Heart left ventricle (tissue), 16 donors: ENCODE measurements at regions not wholly inside any gene's neighbourhood (a gene's known extent, or its start where the extent isn't known, plus 50 kb on each side); places are given as distances from the start of the nearest gene placed in this dataset.

Source experiments
- ATAC-seq, 4 donors: fragments of 200-7000 bp; cut with Tn5 transposase; one replicate each; pipeline ENCODE4 v1.9.1; 2020 to 2022; ENCODE audit warnings: moderate library complexity in 4 of 4, mild to moderate bottlenecking in 3 of 4, moderate number of reproducible peaks in 1 of 4
- DNase-seq, 5 donors: peaks; one replicate each; pipeline ENCODE4 v3.0.0-alpha.2; 2020
- H3K27ac ChIP-seq, 12 donors: fragments of 200-600 bp; sonication (generic) in 4 of 12; one replicate each; pipeline versions ENCODE4 v1.5.0 to v1.8.0; 2016 to 2022; ENCODE audit warnings: mild to moderate bottlenecking in 2 of 12
- H3K27me3 ChIP-seq, 9 donors: fragments of 200-600 bp; sonication (generic) in 2 of 9; one replicate each; pipeline versions ENCODE4 v1.5.1 to v1.8.0; 2016 to 2022; ENCODE audit warnings: mild to moderate bottlenecking in 3 of 9
- H3K36me3 ChIP-seq, 9 donors: fragments of 200-600 bp; sonication (generic) in 2 of 9; one replicate each; pipeline versions ENCODE4 v1.5.0 to v1.8.0; 2018 to 2022; ENCODE audit warnings: mild to moderate bottlenecking in 2 of 9
- H3K4me1 ChIP-seq, 12 donors: fragments of 200-600 bp; sonication (generic) in 4 of 12; one replicate each; pipeline versions ENCODE4 v1.5.0 to v1.8.0; 2016 to 2022; ENCODE audit warnings: mild to moderate bottlenecking in 3 of 12
- H3K4me3 ChIP-seq, 12 donors: fragments of 200-600 bp; sonication (generic) in 4 of 12; one replicate each; pipeline versions ENCODE4 v1.5.0 to v1.8.0; 2017 to 2022; ENCODE audit warnings: mild to moderate bottlenecking in 9 of 12, moderate library complexity in 4 of 12
- H3K9me3 ChIP-seq, 12 donors: fragments of 200-600 bp; sonication (generic) in 4 of 12; one replicate each; pipeline versions ENCODE4 v1.5.0 to v1.8.0; 2016 to 2022; ENCODE audit warnings: mild to moderate bottlenecking in 1 of 12
- CTCF ChIP-seq, 12 donors: fragments of 200-600 bp; sonication (generic) in 4 of 12; IDR thresholded peaks; one replicate each; pipeline versions ENCODE4 v1.5.0 to v1.8.0; 2018 to 2022; ENCODE audit warnings: antibody characterized with exemption in 12 of 12, mild to moderate bottlenecking in 5 of 12
- POLR2A ChIP-seq, 2 donors: fragments of 450-650 bp; IDR thresholded peaks; one replicate each; pipeline ENCODE4 v1.6.1; 2017; ENCODE audit warnings: antibody characterized with exemption in 2 of 2, mild to moderate bottlenecking in 2 of 2, moderate library complexity in 2 of 2
- WGBS, 4 donors: extraction: QIAGEN DNeasy Blood & Tissue Kit in 2 of 4; methylation state at CpG; one replicate each; pipeline versions ENCODE4 v1.1.5 to v1.1.7; 2013 to 2018; 5-methylcytosine and 5-hydroxymethylcytosine counted together
- intact Hi-C, 10 donors: fragments of 100-400 bp; cut with DNase I; formaldehyde crosslinking; loops; one replicate each; pipeline versions ENCODE4 v1.11.1 to v1.14.2; 2022
- donor health status: ischemic (EF 13 %, LVEDD 7.1; RV severe dilation, severe dysfunction).
- donor health status: healthy with polysubstance abuse.
- donor health status: DM: no; HTN: yes; CAD: no.
- donor health status: DM: no; HTN: no; CAD: no.
- donor health status: ischemic (EF 25% LVEDD 6.9; RV normal size, moderate dysfunction).
- donor health status: ischemic (EF 25% LVEDD 5.7; RV mildly dilated, moderate dysfunction).
- donor health status: healthy.
- donor health status: DM: yes; HTN: yes; CAD: no.
- donor health status: ischemic (EF 35%, LVEDD 5.7; RV mildly dilated, moderate dysfunction).
- donor health status: nonischemic (EF 11% LVEDD 7.7; RV severe dilation, severe dysfunction).
- donor health status: DM: yes; HTN: yes; CAD: no.
- donor health status: PGD.
- donor health status: ischemic (EF 29% LVEDD 5.4; RV normal size, mild dysfunction).
- donor health status: nonischemic (EF 23%, LVEDD 6.1; RV moderate dilation, normal function).

- no peak for ATAC-seq
- no peak overlapping the region for H3K27ac ChIP-seq
- intact Hi-C loops, result no loop called here
- TF ChIP-seq CTCF (IDR thresholded peaks at IDR 0.05), result no peak
- TF ChIP-seq POLR2A (IDR thresholded peaks at IDR 0.05), result no peak
- DNase-seq, result no peak
- no peaks in the 10 kb centered on the region for H3K27me3 ChIP-seq
- H3K36me3 ChIP-seq, result no peaks in the 10 kb centered on the region
- H3K4me3 ChIP-seq, result no peak overlapping the region
- WGBS, 4 donors, result 0% methylated on average over 1 of the region's 1 CpG
- H3K9me3 ChIP-seq, result no peaks in the 10 kb centered on the region
- H3K4me1 ChIP-seq, result no peaks in the 10 kb centered on the region
These were observed 279.8 kb downstream of the ARRDC4 start for GRCh38 chr15:98240303-98240702.

GRCh38 chr15:98241032-98241554 lies 280.6 kb downstream of the ARRDC4 start:
- TF ChIP-seq CTCF (IDR thresholded peaks at IDR 0.05) (no peak), POLR2A (IDR thresholded peaks at IDR 0.05) (no peak)
- H3K9me3 ChIP-seq, result no peaks in the 10 kb centered on the region
- 62 to 73% (median 73%) methylated on average over 3 of the region's 3 CpGs for WGBS, 4 donors
- DNase-seq (no peak), ATAC-seq (no peak)
- no peak overlapping the region for H3K4me3 ChIP-seq
- no peaks in the 10 kb centered on the region for H3K36me3 ChIP-seq
- H3K27me3 ChIP-seq, result no peaks in the 10 kb centered on the region
- H3K27ac ChIP-seq, result no peak overlapping the region
- no peaks in the 10 kb centered on the region for H3K4me1 ChIP-seq
- intact Hi-C loops, result no loop called here

- H3K4me3 ChIP-seq, result no peak overlapping the region
- no peaks in the 10 kb centered on the region for H3K4me1 ChIP-seq
- intact Hi-C loops, result no loop called here
- H3K9me3 ChIP-seq, result peaks cover 0 to 31% (median 7%) of the 10 kb centered on the region in 12 donors
- H3K27me3 ChIP-seq, result no peaks in the 10 kb centered on the region
- no peak for DNase-seq
- no peak for TF ChIP-seq POLR2A (IDR thresholded peaks at IDR 0.05)
- no peak for TF ChIP-seq CTCF (IDR thresholded peaks at IDR 0.05)
- H3K27ac ChIP-seq, result no peak overlapping the region
- ATAC-seq, result no peak
- no peaks in the 10 kb centered on the region for H3K36me3 ChIP-seq
- WGBS, 4 donors, result 16 to 25% (median 20%) methylated on average over 2 of the region's 2 CpGs
These were observed 296.8 kb downstream of the ARRDC4 start for GRCh38 chr15:98257290-98257689.

- Histone ChIP-seq H3K4me3 (no peak overlapping the region), H3K27me3 (no peaks in the 10 kb centered on the region), H3K4me1 (no peaks in the 10 kb centered on the region), H3K36me3 (no peaks in the 10 kb centered on the region), H3K27ac (no peak overlapping the region), H3K9me3 (peaks cover 0 to 44% (median 12%) of the 10 kb centered on the region in 12 donors)
- ATAC-seq (no peak), DNase-seq (no peak)
- TF ChIP-seq CTCF (IDR thresholded peaks at IDR 0.05) (no peak), POLR2A (IDR thresholded peaks at IDR 0.05) (no peak)
- intact Hi-C loops, result no loop called here
- 83 to 91% (median 85%) methylated on average over 2 of the region's 2 CpGs for WGBS, 4 donors
These were observed 303.3 kb downstream of the ARRDC4 start for GRCh38 chr15:98263787-98264186.
